ENCODE measurements at regions not wholly inside any gene's neighbourhood (a gene's known extent, or its start where the extent isn't known, plus 50 kb on each side); places are given as distances from the start of the nearest gene placed in this dataset.

- CTCF ChIA-PET = no interaction called here
- POLR2A ChIA-PET = no interaction called here
- no peak overlapping the region for H3K4me3 Mint-ChIP-seq
Observed at GRCh38 chr2:220297093-220297492, 669.7 kb downstream of the SLC4A3 start.

GRCh38 chr2:220300806-220301205 lies 673.4 kb downstream of the SLC4A3 start:
- Mint-ChIP-seq H3K36me3 (ENCODE audit: low read depth) (no peaks in the 10 kb centered on the region), H3K9me3 (ENCODE audit: insufficient read depth) (no peaks in the 10 kb centered on the region), H3K4me3 (no peak overlapping the region), H3K4me1 (ENCODE audit: low read depth) (no peaks in the 10 kb centered on the region), H3K27ac (no peak overlapping the region), H3K27me3 (ENCODE audit: low read depth) (no peaks in the 10 kb centered on the region)
- ChIA-PET CTCF (no interaction called here), POLR2A (no interaction called here)
- no peak for ATAC-seq
- DNase-seq = no peak

More at GRCh38 chr2:220297093-220297492, 669.7 kb downstream of the SLC4A3 start:
- H3K9me3 Mint-ChIP-seq (ENCODE audit: insufficient read depth) = no peaks in the 10 kb centered on the region
- H3K27me3 Mint-ChIP-seq (ENCODE audit: low read depth) = no peaks in the 10 kb centered on the region
- no peaks in the 10 kb centered on the region for H3K4me1 Mint-ChIP-seq (ENCODE audit: low read depth)
- no peak for ATAC-seq
- no peaks in the 10 kb centered on the region for H3K36me3 Mint-ChIP-seq (ENCODE audit: low read depth)
- no peak for DNase-seq
- H3K27ac Mint-ChIP-seq = no peak overlapping the region

GRCh38 chr2:220302756-220303155 lies 675.3 kb downstream of the SLC4A3 start:
- H3K27ac Mint-ChIP-seq = no peak overlapping the region
- ChIA-PET POLR2A (no interaction called here), CTCF (no interaction called here)
- H3K9me3 Mint-ChIP-seq (ENCODE audit: insufficient read depth) = no peaks in the 10 kb centered on the region
- H3K4me1 Mint-ChIP-seq (ENCODE audit: low read depth) = no peaks in the 10 kb centered on the region
- no peaks in the 10 kb centered on the region for H3K36me3 Mint-ChIP-seq (ENCODE audit: low read depth)
- no peaks in the 10 kb centered on the region for H3K27me3 Mint-ChIP-seq (ENCODE audit: low read depth)
- DNase-seq (no peak), ATAC-seq (no peak)
- H3K4me3 Mint-ChIP-seq = no peak overlapping the region

GRCh38 chr2:220309215-220309614 lies 681.8 kb downstream of the SLC4A3 start:
- CTCF ChIA-PET = no interaction called here
- Mint-ChIP-seq H3K4me1 (ENCODE audit: low read depth) (no peaks in the 10 kb centered on the region), H3K27ac (no peak overlapping the region), H3K4me3 (no peak overlapping the region), H3K9me3 (ENCODE audit: insufficient read depth) (no peaks in the 10 kb centered on the region), H3K36me3 (ENCODE audit: low read depth) (no peaks in the 10 kb centered on the region), H3K27me3 (ENCODE audit: low read depth) (no peaks in the 10 kb centered on the region)
- no peak for ATAC-seq
- no peak for DNase-seq
- POLR2A ChIA-PET = no interaction called here

GRCh38 chr2:220310451-220310861 lies 683.0 kb downstream of the SLC4A3 start:
- ChIA-PET POLR2A (no interaction called here), CTCF (no interaction called here)
- H3K27me3 Mint-ChIP-seq (ENCODE audit: low read depth) = no peaks in the 10 kb centered on the region
- no peaks in the 10 kb centered on the region for H3K36me3 Mint-ChIP-seq (ENCODE audit: low read depth)
- no peak for DNase-seq
- H3K9me3 Mint-ChIP-seq (ENCODE audit: insufficient read depth) = no peaks in the 10 kb centered on the region
- no peak for ATAC-seq
- H3K4me3 Mint-ChIP-seq = no peak overlapping the region
- no peaks in the 10 kb centered on the region for H3K4me1 Mint-ChIP-seq (ENCODE audit: low read depth)
- no peak overlapping the region for H3K27ac Mint-ChIP-seq

GRCh38 chr2:220315098-220315823 lies 687.8 kb downstream of the SLC4A3 start:
- Mint-ChIP-seq H3K4me1 (ENCODE audit: low read depth) (no peaks in the 10 kb centered on the region), H3K9me3 (ENCODE audit: insufficient read depth) (no peaks in the 10 kb centered on the region), H3K27me3 (ENCODE audit: low read depth) (no peaks in the 10 kb centered on the region), H3K27ac (no peak overlapping the region), H3K36me3 (ENCODE audit: low read depth) (no peaks in the 10 kb centered on the region), H3K4me3 (no peak overlapping the region)
- POLR2A ChIA-PET = no interaction called here
- no peak for DNase-seq
- ATAC-seq = no peak
- CTCF ChIA-PET = no interaction called here

GRCh38 chr2:220318037-220318436 lies 690.6 kb downstream of the SLC4A3 start:
- Mint-ChIP-seq H3K27me3 (ENCODE audit: low read depth) (no peaks in the 10 kb centered on the region), H3K36me3 (ENCODE audit: low read depth) (no peaks in the 10 kb centered on the region), H3K4me3 (no peak overlapping the region), H3K9me3 (ENCODE audit: insufficient read depth) (no peaks in the 10 kb centered on the region), H3K27ac (no peak overlapping the region), H3K4me1 (ENCODE audit: low read depth) (no peaks in the 10 kb centered on the region)
- ChIA-PET POLR2A (no interaction called here), CTCF (no interaction called here)
- ATAC-seq (no peak), DNase-seq (no peak)

GRCh38 chr2:220318508-220318907 lies 691.1 kb downstream of the SLC4A3 start:
- CTCF ChIA-PET = no interaction called here
- Mint-ChIP-seq H3K4me3 (no peak overlapping the region), H3K4me1 (ENCODE audit: low read depth) (no peaks in the 10 kb centered on the region), H3K36me3 (ENCODE audit: low read depth) (no peaks in the 10 kb centered on the region), H3K27ac (no peak overlapping the region), H3K27me3 (ENCODE audit: low read depth) (no peaks in the 10 kb centered on the region), H3K9me3 (ENCODE audit: insufficient read depth) (no peaks in the 10 kb centered on the region)
- DNase-seq = no peak
- no peak for ATAC-seq
- POLR2A ChIA-PET = no interaction called here

GRCh38 chr2:220320326-220320725 lies 692.9 kb downstream of the SLC4A3 start:
- H3K9me3 Mint-ChIP-seq (ENCODE audit: insufficient read depth) = peaks cover 3% of the 10 kb centered on the region
- no peaks in the 10 kb centered on the region for H3K27me3 Mint-ChIP-seq (ENCODE audit: low read depth)
- no peak for DNase-seq
- ChIA-PET POLR2A (no interaction called here), CTCF (no interaction called here)
- H3K4me1 Mint-ChIP-seq (ENCODE audit: low read depth) = no peaks in the 10 kb centered on the region
- H3K36me3 Mint-ChIP-seq (ENCODE audit: low read depth) = no peaks in the 10 kb centered on the region
- H3K4me3 Mint-ChIP-seq = no peak overlapping the region
- no peak for ATAC-seq
- no peak overlapping the region for H3K27ac Mint-ChIP-seq

- ChIA-PET CTCF (no interaction called here), POLR2A (no interaction called here)
- Mint-ChIP-seq H3K27me3 (ENCODE audit: low read depth) (no peaks in the 10 kb centered on the region), H3K9me3 (ENCODE audit: insufficient read depth) (no peaks in the 10 kb centered on the region), H3K4me1 (ENCODE audit: low read depth) (no peaks in the 10 kb centered on the region), H3K36me3 (ENCODE audit: low read depth) (no peaks in the 10 kb centered on the region), H3K4me3 (no peak overlapping the region), H3K27ac (no peak overlapping the region)
- DNase-seq (no peak), ATAC-seq (no peak)
Observed at GRCh38 chr2:220332886-220333285, 705.5 kb downstream of the SLC4A3 start.

- ChIA-PET CTCF (no interaction called here), POLR2A (no interaction called here)
- Mint-ChIP-seq H3K36me3 (ENCODE audit: low read depth) (no peaks in the 10 kb centered on the region), H3K4me1 (ENCODE audit: low read depth) (no peaks in the 10 kb centered on the region), H3K4me3 (no peak overlapping the region), H3K27ac (no peak overlapping the region), H3K9me3 (ENCODE audit: insufficient read depth) (no peaks in the 10 kb centered on the region), H3K27me3 (ENCODE audit: low read depth) (no peaks in the 10 kb centered on the region)
- DNase-seq = no peak
- ATAC-seq = no peak
Observed at GRCh38 chr2:220334210-220334609, 706.8 kb downstream of the SLC4A3 start.

- Mint-ChIP-seq H3K27ac (no peak overlapping the region), H3K27me3 (ENCODE audit: low read depth) (no peaks in the 10 kb centered on the region), H3K4me1 (ENCODE audit: low read depth) (no peaks in the 10 kb centered on the region), H3K4me3 (no peak overlapping the region), H3K9me3 (ENCODE audit: insufficient read depth) (no peaks in the 10 kb centered on the region), H3K36me3 (ENCODE audit: low read depth) (no peaks in the 10 kb centered on the region)
- no peak for DNase-seq
- POLR2A ChIA-PET = no interaction called here
- ATAC-seq = no peak
- CTCF ChIA-PET = no interaction called here
Observed at GRCh38 chr2:220334871-220335590, 707.6 kb downstream of the SLC4A3 start.

GRCh38 chr2:220335591-220335915 lies 708.1 kb downstream of the SLC4A3 start:
- H3K27me3 Mint-ChIP-seq (ENCODE audit: low read depth) = no peaks in the 10 kb centered on the region
- no peaks in the 10 kb centered on the region for H3K36me3 Mint-ChIP-seq (ENCODE audit: low read depth)
- ChIA-PET CTCF (no interaction called here), POLR2A (no interaction called here)
- DNase-seq (no peak), ATAC-seq (no peak)
- H3K4me1 Mint-ChIP-seq (ENCODE audit: low read depth) = no peaks in the 10 kb centered on the region
- H3K4me3 Mint-ChIP-seq = no peak overlapping the region
- H3K9me3 Mint-ChIP-seq (ENCODE audit: insufficient read depth) = no peaks in the 10 kb centered on the region
- no peak overlapping the region for H3K27ac Mint-ChIP-seq
